ENCODE measurements at regions not wholly inside any gene's neighbourhood (a gene's known extent, or its start where the extent isn't known, plus 50 kb on each side); places are given as distances from the start of the nearest gene placed in this dataset.

- H3K4me3 ChIP-seq (ENCODE audit: control extremely low read depth in 1 of 5, extremely low read depth in 1 of 5, insufficient read depth in 1 of 5, low read depth in 2 of 5, low read length in 4 of 5), result no peak overlapping the region
- H3K36me3 ChIP-seq (replicated peaks in 1 of 2; ENCODE audit: control extremely low read depth in 1 of 2, control insufficient read depth in 1 of 2, extremely low read depth in 1 of 2, insufficient read depth in 2 of 2, low read length in 1 of 2), result no peaks in the 10 kb centered on the region
- 100% methylated on average over 1 of the region's 3 CpGs for WGBS (ENCODE audit: insufficient coverage)
- H4K20me1 ChIP-seq (ENCODE audit: control insufficient read depth, insufficient read depth, low read length, poor library complexity, severe bottlenecking), result no peaks in the 10 kb centered on the region
- no peak overlapping the region for H3K4me2 ChIP-seq (replicated peaks; ENCODE audit: low read depth, low read length, poor library complexity, severe bottlenecking)
- no peak overlapping the region for H2AFZ ChIP-seq (ENCODE audit: insufficient read depth, low read depth, low read length, poor library complexity, severe bottlenecking)
- Mint-ChIP-seq H3K27ac (no peak overlapping the region), H3K27me3 (peaks cover 3% of the 10 kb centered on the region), H3K4me3 (no peak overlapping the region), H3K9me3 (ENCODE audit: insufficient read depth) (no peaks in the 10 kb centered on the region), H3K4me1 (no peaks in the 10 kb centered on the region)
- no peaks in the 10 kb centered on the region for H3K27me3 ChIP-seq (replicated peaks in 1 of 4; ENCODE audit: control extremely low read depth in 1 of 4, control insufficient read depth in 3 of 4, insufficient read depth in 4 of 4, low read length in 3 of 4)
- H3K4me1 ChIP-seq (ENCODE audit: control insufficient read depth in 2 of 2, insufficient read depth in 2 of 2, low read length in 2 of 2), result no peaks in the 10 kb centered on the region
- ATAC-seq (ENCODE audit: low read depth), result no peak
- no peaks in the 10 kb centered on the region for H3K79me2 ChIP-seq (ENCODE audit: control insufficient read depth, insufficient read depth, low read length)
- H3K9me3 ChIP-seq (ENCODE audit: control extremely low read depth in 1 of 3, control insufficient read depth in 2 of 3, insufficient read depth in 1 of 3, low read length in 2 of 3), result no peaks in the 10 kb centered on the region
- H3K27ac ChIP-seq (ENCODE audit: low read length in 2 of 2), result no peak overlapping the region
- no peak for DNase-seq
- TF ChIP-seq EZH2 (IDR thresholded peaks at IDR 0.05; ENCODE audit: borderline replicate concordance, insufficient read depth, low read depth, low read length, poor library complexity, severe bottlenecking) (no peak), CTCF (IDR thresholded peaks at IDR 0.05) (no peak)
- CTCF ChIA-PET, result no interaction called here
- intact Hi-C loops (cut with micrococcal nuclease), result no loop called here
- POLR2A ChIA-PET, result no interaction called here
- H3K9ac ChIP-seq (ENCODE audit: low read length), result no peak overlapping the region
These were observed 109.6 kb upstream of the PJA2 start for GRCh38 chr5:109519416-109519815.

- ATAC-seq (ENCODE audit: low read depth) (no peak), DNase-seq (no peak)
- H2AFZ ChIP-seq (ENCODE audit: insufficient read depth, low read depth, low read length, poor library complexity, severe bottlenecking), result no peak overlapping the region
- H3K4me1 ChIP-seq (ENCODE audit: control insufficient read depth in 2 of 2, insufficient read depth in 2 of 2, low read length in 2 of 2), result peaks cover 4 to 8% of the 10 kb centered on the region in 2 donors
- H3K4me2 ChIP-seq (replicated peaks; ENCODE audit: low read depth, low read length, poor library complexity, severe bottlenecking), result no peak overlapping the region
- ChIA-PET CTCF (no interaction called here), POLR2A (no interaction called here)
- no peaks in the 10 kb centered on the region for H3K9me3 ChIP-seq (ENCODE audit: control extremely low read depth in 1 of 3, control insufficient read depth in 2 of 3, insufficient read depth in 1 of 3, low read length in 2 of 3)
- Mint-ChIP-seq H3K27me3 (no peaks in the 10 kb centered on the region), H3K9me3 (ENCODE audit: insufficient read depth) (no peaks in the 10 kb centered on the region), H3K4me3 (no peak overlapping the region), H3K4me1 (peaks cover 8% of the 10 kb centered on the region), H3K27ac (no peak overlapping the region)
- no CpG with 5 or more reads among the region's 2 CpGs for WGBS (ENCODE audit: insufficient coverage)
- TF ChIP-seq CTCF (IDR thresholded peaks at IDR 0.05), result no peak
- TF ChIP-seq EZH2 (IDR thresholded peaks at IDR 0.05; ENCODE audit: borderline replicate concordance, insufficient read depth, low read depth, low read length, poor library complexity, severe bottlenecking), result no peak
- intact Hi-C loops (cut with micrococcal nuclease), result no loop called here
- H3K27me3 ChIP-seq (replicated peaks in 1 of 4; ENCODE audit: control extremely low read depth in 1 of 4, control insufficient read depth in 3 of 4, insufficient read depth in 4 of 4, low read length in 3 of 4), result no peaks in the 10 kb centered on the region
- no peaks in the 10 kb centered on the region for H4K20me1 ChIP-seq (ENCODE audit: control insufficient read depth, insufficient read depth, low read length, poor library complexity, severe bottlenecking)
- no peak overlapping the region for H3K27ac ChIP-seq (ENCODE audit: low read length in 2 of 2)
- H3K36me3 ChIP-seq (replicated peaks in 1 of 2; ENCODE audit: control extremely low read depth in 1 of 2, control insufficient read depth in 1 of 2, extremely low read depth in 1 of 2, insufficient read depth in 2 of 2, low read length in 1 of 2), result no peaks in the 10 kb centered on the region
- no peaks in the 10 kb centered on the region for H3K79me2 ChIP-seq (ENCODE audit: control insufficient read depth, insufficient read depth, low read length)
- no peak overlapping the region for H3K9ac ChIP-seq (ENCODE audit: low read length)
- H3K4me3 ChIP-seq (ENCODE audit: control extremely low read depth in 1 of 5, extremely low read depth in 1 of 5, insufficient read depth in 1 of 5, low read depth in 2 of 5, low read length in 4 of 5), result no peak overlapping the region
These were observed 106.6 kb upstream of the PJA2 start for GRCh38 chr5:109516390-109516789.

All from B cell (primary cell).